HepG2 (cell line): ENCODE measurements at regions not wholly inside any gene's neighbourhood (a gene's known extent, or its start where the extent isn't known, plus 50 kb on each side); places are given as distances from the start of the nearest gene placed in this dataset.

Experiments
- AKAP8 ChIP-seq: sonication (generic); formaldehyde crosslinking; IDR thresholded peaks from 2 replicates; pipeline ENCODE4 v1.5.1; 2020; ENCODE audit warnings: mild to moderate bottlenecking, missing genetic modification reagents
- ATRX ChIP-seq: sonication (generic); formaldehyde crosslinking; IDR thresholded peaks from 2 replicates; pipeline ENCODE4 v1.4.0; 2020; ENCODE audit warnings: missing genetic modification reagents, borderline replicate concordance
- BRCA1 ChIP-seq: sonication (generic); formaldehyde crosslinking; IDR thresholded peaks from 2 replicates; pipeline ENCODE4 v1.4.0; 2020; ENCODE audit warnings: missing genetic modification reagents
- IKZF1 ChIP-seq: fragments of 450-650 bp; IDR thresholded peaks from 2 replicates; pipeline ENCODE4 v1.7.1; 2016
- PHF21A ChIP-seq: sonication (generic); formaldehyde crosslinking; IDR thresholded peaks from 2 replicates; pipeline ENCODE4 v1.5.0; 2020; ENCODE audit warnings: mild to moderate bottlenecking, missing genetic modification reagents
- RXRB ChIP-seq: IDR thresholded peaks from 2 replicates; pipeline ENCODE4 v1.6.1; 2016; ENCODE audit warnings: borderline replicate concordance, missing genetic modification reagents, missing compliant biosample characterization
- TMF1 ChIP-seq: sonication (generic); formaldehyde crosslinking; IDR thresholded peaks from 2 replicates; pipeline ENCODE4 v1.8.1; 2022; ENCODE audit warnings: low read depth, missing genetic modification reagents
- ZFX ChIP-seq: sonication (generic); formaldehyde crosslinking; IDR thresholded peaks from 2 replicates; pipeline ENCODE4 v1.4.0; 2020; ENCODE audit warnings: mild to moderate bottlenecking, low read depth, missing genetic modification reagents, moderate library complexity
- ZNF12 ChIP-seq: sonication (generic); formaldehyde crosslinking; IDR thresholded peaks from 2 replicates; pipeline ENCODE4 v1.5.0; 2020; ENCODE audit warnings: missing genetic modification reagents
- ZNF205 ChIP-seq: IDR thresholded peaks from 2 replicates; pipeline ENCODE4 v1.6.1; 2018; ENCODE audit warnings: missing biosample characterization, missing genetic modification reagents
- ZNF569 ChIP-seq: sonication (generic); formaldehyde crosslinking; IDR thresholded peaks from 2 replicates; pipeline ENCODE4 v1.5.0; 2020; ENCODE audit warnings: mild to moderate bottlenecking, missing genetic modification reagents, moderate library complexity, borderline replicate concordance
- ZNF674 ChIP-seq: sonication (generic); formaldehyde crosslinking; IDR thresholded peaks from 2 replicates; pipeline ENCODE4 v1.5.0; 2020; ENCODE audit warnings: low read depth, mild to moderate bottlenecking, missing genetic modification reagents
- ZNF766 ChIP-seq: sonication (generic); formaldehyde crosslinking; IDR thresholded peaks from 2 replicates; pipeline ENCODE4 v1.5.0; 2020; ENCODE audit warnings: missing genetic modification reagents, borderline replicate concordance
- ZNF816 ChIP-seq: sonication (generic); formaldehyde crosslinking; IDR thresholded peaks from 2 replicates; pipeline ENCODE4 v1.8.0; 2022; ENCODE audit warnings: missing genetic modification reagents, mild to moderate bottlenecking, borderline replicate concordance
- ZSCAN21 ChIP-seq: sonication (generic); formaldehyde crosslinking; IDR thresholded peaks from 2 replicates; pipeline ENCODE4 v1.8.0; 2022; ENCODE audit warnings: mild to moderate bottlenecking, missing genetic modification reagents, moderate library complexity, borderline replicate concordance
- TF ChIP-seq, protein P1 (sequence below): sonication (generic); formaldehyde crosslinking; IDR thresholded peaks from 2 replicates; pipeline ENCODE4 v1.4.0; 2020; ENCODE audit warnings: missing genetic modification reagents, borderline replicate concordance
- TF ChIP-seq, protein P2 (sequence below): IDR thresholded peaks from 2 replicates; pipeline ENCODE4 v1.6.1; 2012; ENCODE audit warnings: low read depth, low read length, improper control_type of control experiment
- TF ChIP-seq, protein P3 (sequence below): IDR thresholded peaks from 2 replicates; pipeline ENCODE4 v1.6.1; 2016; ENCODE audit warnings: missing genetic modification reagents, missing compliant biosample characterization
- TF ChIP-seq, protein P4 (sequence below): sonication (generic); formaldehyde crosslinking; IDR thresholded peaks from 2 replicates; pipeline ENCODE4 v1.9.0; 2021; ENCODE audit warnings: missing genetic modification reagents, borderline replicate concordance

DNA sequence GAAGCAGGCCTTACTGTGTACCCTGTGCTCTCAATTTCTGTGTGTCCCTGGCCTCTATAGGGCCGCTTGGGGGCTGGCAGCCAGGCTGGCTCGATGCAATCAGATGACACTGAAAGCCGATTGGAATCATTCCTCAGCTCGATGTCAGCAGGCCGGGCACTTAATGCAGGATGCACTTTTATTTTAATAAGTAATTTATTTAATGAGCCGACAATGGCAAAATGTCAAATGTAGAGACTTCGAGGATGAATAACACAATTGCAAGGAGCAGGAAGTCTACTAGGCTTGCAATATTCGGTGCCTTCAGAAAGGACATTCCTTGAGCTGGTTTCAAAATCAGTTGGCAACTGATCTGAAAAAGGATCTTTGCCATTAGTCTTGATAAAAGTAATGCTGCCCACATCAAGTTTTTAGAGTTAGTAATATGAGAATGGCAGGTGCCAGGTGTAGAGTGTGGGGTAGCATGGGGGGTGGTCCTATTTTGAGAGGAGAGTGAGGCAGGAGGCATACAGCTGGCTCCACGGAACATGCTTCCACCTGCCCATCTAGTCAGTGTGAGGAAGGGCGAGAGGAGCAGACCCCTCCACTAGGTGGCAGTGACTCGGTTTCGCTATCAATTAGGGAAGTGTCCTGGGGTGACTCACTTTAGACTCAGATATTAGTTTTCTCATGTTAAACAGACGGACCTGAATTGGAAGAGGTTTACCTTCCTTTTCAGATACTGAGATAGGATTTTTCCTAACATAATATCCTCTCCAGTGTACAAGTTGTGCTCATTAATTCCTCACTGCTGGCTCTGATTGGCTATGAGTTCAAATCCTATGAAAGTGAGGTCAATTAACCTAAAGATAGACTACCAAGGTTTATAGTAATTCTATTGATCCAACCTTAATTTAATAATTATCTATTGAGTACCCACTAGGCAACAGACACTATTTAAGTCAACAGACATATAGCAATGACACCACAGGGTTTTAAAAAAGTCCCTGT lies 80.9 kb downstream of the NABP1 start (continued):
- TF ChIP-seq ZNF766 (CRISPR knock-in tag) (no peak), ZSCAN21 (CRISPR knock-in tag) (no peak), ZNF816 (no peak), ZNF569 (CRISPR knock-in tag) (no peak), PHF21A (no peak), ATRX (no peak), ZNF205 (no peak), IKZF1 (no peak), RXRB (CRISPR knock-in tag) (peak; percentile 61), BRCA1 (CRISPR knock-in tag) (no peak), ZFX (CRISPR knock-in tag) (no peak), ZNF674 (CRISPR knock-in tag) (no peak), AKAP8 (no peak), TMF1 (CRISPR knock-in tag) (no peak), ZNF12 (CRISPR knock-in tag) (0 out of 2 replicates have a peak, but pooled peaks have one; percentile 27)
- TF ChIP-seq, protein P1, sequence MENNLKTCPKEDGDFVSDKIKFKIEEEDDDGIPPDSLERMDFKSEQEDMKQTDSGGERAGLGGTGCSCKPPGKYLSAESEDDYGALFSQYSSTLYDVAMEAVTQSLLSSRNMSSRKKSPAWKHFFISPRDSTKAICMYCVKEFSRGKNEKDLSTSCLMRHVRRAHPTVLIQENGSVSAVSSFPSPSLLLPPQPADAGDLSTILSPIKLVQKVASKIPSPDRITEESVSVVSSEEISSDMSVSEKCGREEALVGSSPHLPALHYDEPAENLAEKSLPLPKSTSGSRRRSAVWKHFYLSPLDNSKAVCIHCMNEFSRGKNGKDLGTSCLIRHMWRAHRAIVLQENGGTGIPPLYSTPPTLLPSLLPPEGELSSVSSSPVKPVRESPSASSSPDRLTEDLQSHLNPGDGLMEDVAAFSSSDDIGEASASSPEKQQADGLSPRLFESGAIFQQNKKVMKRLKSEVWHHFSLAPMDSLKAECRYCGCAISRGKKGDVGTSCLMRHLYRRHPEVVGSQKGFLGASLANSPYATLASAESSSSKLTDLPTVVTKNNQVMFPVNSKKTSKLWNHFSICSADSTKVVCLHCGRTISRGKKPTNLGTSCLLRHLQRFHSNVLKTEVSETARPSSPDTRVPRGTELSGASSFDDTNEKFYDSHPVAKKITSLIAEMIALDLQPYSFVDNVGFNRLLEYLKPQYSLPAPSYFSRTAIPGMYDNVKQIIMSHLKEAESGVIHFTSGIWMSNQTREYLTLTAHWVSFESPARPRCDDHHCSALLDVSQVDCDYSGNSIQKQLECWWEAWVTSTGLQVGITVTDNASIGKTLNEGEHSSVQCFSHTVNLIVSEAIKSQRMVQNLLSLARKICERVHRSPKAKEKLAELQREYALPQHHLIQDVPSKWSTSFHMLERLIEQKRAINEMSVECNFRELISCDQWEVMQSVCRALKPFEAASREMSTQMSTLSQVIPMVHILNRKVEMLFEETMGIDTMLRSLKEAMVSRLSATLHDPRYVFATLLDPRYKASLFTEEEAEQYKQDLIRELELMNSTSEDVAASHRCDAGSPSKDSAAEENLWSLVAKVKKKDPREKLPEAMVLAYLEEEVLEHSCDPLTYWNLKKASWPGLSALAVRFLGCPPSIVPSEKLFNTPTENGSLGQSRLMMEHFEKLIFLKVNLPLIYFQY (CRISPR knock-in tag), result no peak
- TF ChIP-seq, protein P2, sequence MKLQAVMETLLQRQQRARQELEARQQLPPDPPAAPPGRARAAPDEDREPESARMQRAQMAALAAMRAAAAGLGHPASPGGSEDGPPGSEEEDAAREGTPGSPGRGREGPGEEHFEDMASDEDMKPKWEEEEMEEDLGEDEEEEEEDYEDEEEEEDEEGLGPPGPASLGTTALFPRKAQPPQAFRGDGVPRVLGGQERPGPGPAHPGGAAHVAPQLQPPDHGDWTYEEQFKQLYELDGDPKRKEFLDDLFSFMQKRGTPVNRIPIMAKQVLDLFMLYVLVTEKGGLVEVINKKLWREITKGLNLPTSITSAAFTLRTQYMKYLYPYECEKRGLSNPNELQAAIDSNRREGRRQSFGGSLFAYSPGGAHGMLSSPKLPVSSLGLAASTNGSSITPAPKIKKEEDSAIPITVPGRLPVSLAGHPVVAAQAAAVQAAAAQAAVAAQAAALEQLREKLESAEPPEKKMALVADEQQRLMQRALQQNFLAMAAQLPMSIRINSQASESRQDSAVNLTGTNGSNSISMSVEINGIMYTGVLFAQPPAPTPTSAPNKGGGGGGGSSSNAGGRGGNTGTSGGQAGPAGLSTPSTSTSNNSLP, result 0 out of 2 replicates have a peak, but pooled peaks have one; percentile 21
- TF ChIP-seq, protein P3, sequence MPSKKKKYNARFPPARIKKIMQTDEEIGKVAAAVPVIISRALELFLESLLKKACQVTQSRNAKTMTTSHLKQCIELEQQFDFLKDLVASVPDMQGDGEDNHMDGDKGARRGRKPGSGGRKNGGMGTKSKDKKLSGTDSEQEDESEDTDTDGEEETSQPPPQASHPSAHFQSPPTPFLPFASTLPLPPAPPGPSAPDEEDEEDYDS, result no peak
- TF ChIP-seq, protein P4, sequence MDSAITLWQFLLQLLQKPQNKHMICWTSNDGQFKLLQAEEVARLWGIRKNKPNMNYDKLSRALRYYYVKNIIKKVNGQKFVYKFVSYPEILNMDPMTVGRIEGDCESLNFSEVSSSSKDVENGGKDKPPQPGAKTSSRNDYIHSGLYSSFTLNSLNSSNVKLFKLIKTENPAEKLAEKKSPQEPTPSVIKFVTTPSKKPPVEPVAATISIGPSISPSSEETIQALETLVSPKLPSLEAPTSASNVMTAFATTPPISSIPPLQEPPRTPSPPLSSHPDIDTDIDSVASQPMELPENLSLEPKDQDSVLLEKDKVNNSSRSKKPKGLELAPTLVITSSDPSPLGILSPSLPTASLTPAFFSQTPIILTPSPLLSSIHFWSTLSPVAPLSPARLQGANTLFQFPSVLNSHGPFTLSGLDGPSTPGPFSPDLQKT (CRISPR knock-in tag), result no peak
